ENCODE measurements at regions not wholly inside any gene's neighbourhood (a gene's known extent, or its start where the extent isn't known, plus 50 kb on each side); places are given as distances from the start of the nearest gene placed in this dataset.
"Not testable (repeated sequence)": the region's sequence is repeated elsewhere in the genome, so short reads cannot be mapped to it uniquely, and the experiment has no call there.

DNA sequence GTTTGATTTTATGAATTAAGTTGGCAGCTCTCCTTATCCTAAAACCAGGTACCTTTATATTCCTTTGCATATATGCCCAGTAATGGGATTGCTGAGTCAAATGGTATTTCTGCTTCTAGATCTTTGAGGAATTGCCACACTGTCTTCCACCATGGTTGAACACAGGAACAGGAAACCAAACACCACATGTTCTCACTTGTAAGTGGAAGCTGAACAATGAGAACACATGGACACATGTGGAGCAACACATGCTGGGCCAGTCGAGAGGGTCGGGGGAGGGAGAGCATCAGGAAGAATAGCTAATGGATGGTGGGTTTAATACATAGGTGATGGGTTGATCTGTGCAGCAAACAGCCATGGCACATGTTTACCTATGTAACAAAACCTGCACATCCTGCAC is 214.6 kb downstream of the BLID start:
- TF ChIP-seq, protein P1, sequence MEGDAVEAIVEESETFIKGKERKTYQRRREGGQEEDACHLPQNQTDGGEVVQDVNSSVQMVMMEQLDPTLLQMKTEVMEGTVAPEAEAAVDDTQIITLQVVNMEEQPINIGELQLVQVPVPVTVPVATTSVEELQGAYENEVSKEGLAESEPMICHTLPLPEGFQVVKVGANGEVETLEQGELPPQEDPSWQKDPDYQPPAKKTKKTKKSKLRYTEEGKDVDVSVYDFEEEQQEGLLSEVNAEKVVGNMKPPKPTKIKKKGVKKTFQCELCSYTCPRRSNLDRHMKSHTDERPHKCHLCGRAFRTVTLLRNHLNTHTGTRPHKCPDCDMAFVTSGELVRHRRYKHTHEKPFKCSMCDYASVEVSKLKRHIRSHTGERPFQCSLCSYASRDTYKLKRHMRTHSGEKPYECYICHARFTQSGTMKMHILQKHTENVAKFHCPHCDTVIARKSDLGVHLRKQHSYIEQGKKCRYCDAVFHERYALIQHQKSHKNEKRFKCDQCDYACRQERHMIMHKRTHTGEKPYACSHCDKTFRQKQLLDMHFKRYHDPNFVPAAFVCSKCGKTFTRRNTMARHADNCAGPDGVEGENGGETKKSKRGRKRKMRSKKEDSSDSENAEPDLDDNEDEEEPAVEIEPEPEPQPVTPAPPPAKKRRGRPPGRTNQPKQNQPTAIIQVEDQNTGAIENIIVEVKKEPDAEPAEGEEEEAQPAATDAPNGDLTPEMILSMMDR (IDR thresholded peaks at IDR 0.05): not testable (repeated sequence)
- TF ChIP-seq POLR2A (IDR thresholded peaks at IDR 0.05): not testable (repeated sequence)
